ENCODE measurements at regions not wholly inside any gene's neighbourhood (a gene's known extent, or its start where the extent isn't known, plus 50 kb on each side); places are given as distances from the start of the nearest gene placed in this dataset.
"Not testable (repeated sequence)": the region's sequence is repeated elsewhere in the genome, so short reads cannot be mapped to it uniquely, and the experiment has no call there.

- H3K27ac ChIP-seq (ENCODE audit: extremely low read length, insufficient read depth, low read length): no peak overlapping the region
- H2AFZ ChIP-seq (ENCODE audit: low read length): no peak overlapping the region
- H3K4me2 ChIP-seq (ENCODE audit: low read depth, low read length): no peak overlapping the region
- ChIA-PET POLR2A (no interaction called here), CTCF (ENCODE audit: low intra/inter-chr PET ratio, low total read pairs) (no interaction called here)
- in situ Hi-C loops (cut with HindIII; ENCODE audit: extremely low pct_ligation_motif_present, low pct_unique_long_range_greater_than_20kb): no loop called here
- intact Hi-C loops (cut with micrococcal nuclease; ENCODE audit: unreplicated experiment): no loop called here
- TF ChIP-seq ZNF160 (CRISPR knock-in tag; IDR thresholded peaks at IDR 0.05) (no peak), STAT5B (CRISPR knock-in tag; IDR thresholded peaks at IDR 0.05) (no peak), ZNF101 (CRISPR knock-in tag; IDR thresholded peaks at IDR 0.05; ENCODE audit: borderline replicate concordance, low read depth) (no peak), MED8 (CRISPR knock-in tag; IDR thresholded peaks at IDR 0.05; ENCODE audit: insufficient replicate concordance) (no peak), PHF21A (CRISPR knock-in tag; IDR thresholded peaks at IDR 0.05) (no peak)
- no peak for DNase-seq (ENCODE audit: low spot score)
- BruUV-seq (replicated peaks): no TSS peak
- H4K20me1 ChIP-seq (ENCODE audit: insufficient read depth, low read length): no peaks in the 10 kb centered on the region
- no peak for FAIRE-seq
- ATAC-seq: no peak
- no peak overlapping the region for H3K4me3 ChIP-seq (replicated peaks in 1 of 3; ENCODE audit: insufficient read depth in 1 of 3, low read depth in 2 of 3, low read length in 3 of 3)
- no peaks in the 10 kb centered on the region for H3K36me3 ChIP-seq (replicated peaks in 1 of 2; ENCODE audit: control insufficient read depth in 1 of 2, insufficient read depth in 2 of 2, low read length in 2 of 2)
- no peaks in the 10 kb centered on the region for H3K9me3 ChIP-seq (ENCODE audit: low read length)
- H3K79me2 ChIP-seq (ENCODE audit: insufficient read depth, low read length): no peaks in the 10 kb centered on the region
- H3K27me3 ChIP-seq (ENCODE audit: control insufficient read depth in 1 of 2, insufficient read depth in 2 of 2, low read length in 2 of 2): no peaks in the 10 kb centered on the region
- H3K9ac ChIP-seq (ENCODE audit: insufficient read depth, low read depth, low read length): no peak overlapping the region
- H3K4me1 ChIP-seq (ENCODE audit: insufficient read depth, low read length): no peaks in the 10 kb centered on the region
Observed at GRCh38 chr6:48596830-48597229, 485.8 kb upstream of the PTCHD4 start.

GRCh38 chr6:48591158-48591557, 480.2 kb upstream of the PTCHD4 start:
- H2AFZ ChIP-seq (ENCODE audit: low read length); H3K79me2 ChIP-seq (ENCODE audit: insufficient read depth, low read length); POLR2A ChIA-PET; CTCF ChIA-PET (ENCODE audit: low intra/inter-chr PET ratio, low total read pairs); H4K20me1 ChIP-seq (ENCODE audit: insufficient read depth, low read length); H3K9ac ChIP-seq (ENCODE audit: insufficient read depth, low read depth, low read length); in situ Hi-C loops (cut with HindIII; ENCODE audit: extremely low pct_ligation_motif_present, low pct_unique_long_range_greater_than_20kb); H3K36me3 ChIP-seq (replicated peaks in 1 of 2; ENCODE audit: control insufficient read depth in 1 of 2, insufficient read depth in 2 of 2, low read length in 2 of 2); ATAC-seq; H3K27ac ChIP-seq (ENCODE audit: extremely low read length, insufficient read depth, low read length); DNase-seq (ENCODE audit: low spot score); H3K9me3 ChIP-seq (ENCODE audit: low read length); H3K4me1 ChIP-seq (ENCODE audit: insufficient read depth, low read length); H3K27me3 ChIP-seq (ENCODE audit: control insufficient read depth in 1 of 2, insufficient read depth in 2 of 2, low read length in 2 of 2); BruUV-seq (replicated peaks); H3K4me3 ChIP-seq (replicated peaks in 1 of 3; ENCODE audit: insufficient read depth in 1 of 3, low read depth in 2 of 3, low read length in 3 of 3); FAIRE-seq; intact Hi-C loops (cut with micrococcal nuclease; ENCODE audit: unreplicated experiment); H3K4me2 ChIP-seq (ENCODE audit: low read depth, low read length): not testable (repeated sequence)
